ENCODE measurements at regions not wholly inside any gene's neighbourhood (a gene's known extent, or its start where the extent isn't known, plus 50 kb on each side); places are given as distances from the start of the nearest gene placed in this dataset.

- TF ChIP-seq POLR2A (IDR thresholded peaks at IDR 0.05): no peak
- TF ChIP-seq POLR2AphosphoS5 (IDR thresholded peaks at IDR 0.05): no peak
- TF ChIP-seq CTCF (IDR thresholded peaks at IDR 0.05): no peak
These were observed 505.4 kb upstream of the CD180 start for GRCh38 chr5:67702008-67702407.
